ENCODE measurements at regions not wholly inside any gene's neighbourhood (a gene's known extent, or its start where the extent isn't known, plus 50 kb on each side); places are given as distances from the start of the nearest gene placed in this dataset.
"Not testable (repeated sequence)": the region's sequence is repeated elsewhere in the genome, so short reads cannot be mapped to it uniquely, and the experiment has no call there.

DNA sequence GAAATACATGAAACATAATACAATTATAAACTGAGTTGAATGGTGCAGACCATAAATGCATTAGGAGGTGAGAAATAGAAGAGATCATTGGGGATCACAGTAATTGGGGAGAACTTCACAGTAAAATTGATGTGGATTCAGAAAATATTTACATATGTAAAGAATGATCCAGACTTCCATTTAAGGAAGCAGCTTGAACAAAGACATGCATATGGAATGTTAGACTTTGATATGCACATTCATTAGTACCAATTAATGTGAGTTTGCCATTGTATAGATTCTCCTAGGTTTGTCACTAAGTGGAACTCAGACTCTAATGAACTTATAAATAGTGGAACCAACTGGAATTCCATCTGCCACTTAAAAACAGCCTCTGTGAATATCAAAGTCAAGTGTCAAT, 235.6 kb downstream of the PARM1 start:
- no peak overlapping the region for H3K4me3 ChIP-seq (ENCODE audit: low read length)
- H3K27ac ChIP-seq (ENCODE audit: low read depth, low read length), result no peak overlapping the region
- H3K36me3 ChIP-seq (ENCODE audit: control insufficient read depth, insufficient read depth, low read length), result no peaks in the 10 kb centered on the region
- H3K9ac ChIP-seq (ENCODE audit: low read length), result no peak overlapping the region
- no peaks in the 10 kb centered on the region for H3K27me3 ChIP-seq (ENCODE audit: control insufficient read depth, insufficient read depth, low read length)
- no peaks in the 10 kb centered on the region for H3K4me1 ChIP-seq (ENCODE audit: control insufficient read depth, insufficient read depth, low read length)

DNA sequence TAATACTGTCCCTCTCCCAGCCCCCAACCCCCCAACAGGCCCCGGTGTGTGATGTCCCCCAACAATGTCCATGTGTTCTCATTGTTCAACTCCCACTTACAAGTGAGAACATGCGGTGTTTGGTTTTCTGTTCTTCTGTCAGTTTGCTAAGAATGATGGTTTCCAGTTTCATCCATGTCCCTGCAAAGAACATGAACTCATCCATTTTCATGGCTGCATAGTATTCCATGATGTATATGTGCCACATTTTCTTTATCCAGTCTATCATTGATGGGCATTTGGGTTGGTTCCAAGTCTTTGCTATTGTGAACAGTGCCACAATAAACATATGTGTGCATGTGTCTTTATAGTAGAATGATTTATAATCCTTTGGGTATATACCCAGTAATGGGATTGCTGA, 232.2 kb downstream of the PARM1 start:
- not testable (repeated sequence) for H3K9ac ChIP-seq (ENCODE audit: low read length); H3K27me3 ChIP-seq (ENCODE audit: control insufficient read depth, insufficient read depth, low read length); H3K4me1 ChIP-seq (ENCODE audit: control insufficient read depth, insufficient read depth, low read length); H3K36me3 ChIP-seq (ENCODE audit: control insufficient read depth, insufficient read depth, low read length); H3K27ac ChIP-seq (ENCODE audit: low read depth, low read length); H3K4me3 ChIP-seq (ENCODE audit: low read length)

DNA sequence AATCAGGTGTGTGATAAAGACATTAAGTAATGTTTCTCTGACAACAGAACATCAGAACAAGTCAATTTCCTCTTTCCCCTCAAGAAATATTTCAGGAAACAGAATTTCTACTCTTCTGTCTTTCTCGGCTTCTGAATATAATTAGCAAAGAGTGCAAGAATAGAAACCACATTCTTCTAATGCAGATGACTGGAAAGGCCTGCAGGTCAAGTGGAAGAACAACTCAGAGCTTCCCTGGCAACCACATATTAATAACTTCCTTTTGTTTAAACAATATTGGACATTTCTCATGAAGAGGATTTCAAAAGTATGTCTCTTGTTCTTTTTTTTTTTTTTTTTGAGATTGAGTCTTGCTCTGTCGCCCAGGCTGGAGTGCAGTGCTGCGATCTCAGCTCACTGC, 225.5 kb downstream of the PARM1 start:
- H3K27me3 ChIP-seq (ENCODE audit: control insufficient read depth, insufficient read depth, low read length), result no peaks in the 10 kb centered on the region
- no peak overlapping the region for H3K4me3 ChIP-seq (ENCODE audit: low read length)
- H3K4me1 ChIP-seq (ENCODE audit: control insufficient read depth, insufficient read depth, low read length), result no peaks in the 10 kb centered on the region
- no peak overlapping the region for H3K27ac ChIP-seq (ENCODE audit: low read depth, low read length)
- no peaks in the 10 kb centered on the region for H3K36me3 ChIP-seq (ENCODE audit: control insufficient read depth, insufficient read depth, low read length)
- no peak overlapping the region for H3K9ac ChIP-seq (ENCODE audit: low read length)

DNA sequence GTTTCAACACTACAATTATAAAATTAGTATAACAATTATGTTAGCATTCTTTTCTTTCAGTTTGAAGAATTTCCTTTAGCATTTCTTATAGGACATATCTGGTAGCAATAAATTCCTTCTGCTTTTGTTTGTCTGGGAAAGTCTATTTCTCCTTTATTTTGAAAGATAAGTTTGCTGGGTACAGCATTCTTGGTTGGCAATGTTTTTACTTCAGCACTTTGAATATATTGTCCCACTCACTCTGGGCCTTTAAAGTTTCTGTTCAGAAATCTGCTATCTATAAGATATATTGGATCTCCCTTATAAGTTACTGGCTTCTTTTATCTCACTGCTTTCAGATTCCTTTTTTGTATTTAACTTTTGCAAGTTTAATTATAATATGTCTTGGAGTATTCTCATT, 222.1 kb downstream of the PARM1 start:
- H3K27ac ChIP-seq (ENCODE audit: low read depth, low read length), result no peak overlapping the region
- no peak overlapping the region for H3K9ac ChIP-seq (ENCODE audit: low read length)
- no peaks in the 10 kb centered on the region for H3K4me1 ChIP-seq (ENCODE audit: control insufficient read depth, insufficient read depth, low read length)
- H3K4me3 ChIP-seq (ENCODE audit: low read length), result no peak overlapping the region
- H3K27me3 ChIP-seq (ENCODE audit: control insufficient read depth, insufficient read depth, low read length), result no peaks in the 10 kb centered on the region
- H3K36me3 ChIP-seq (ENCODE audit: control insufficient read depth, insufficient read depth, low read length), result no peaks in the 10 kb centered on the region

DNA sequence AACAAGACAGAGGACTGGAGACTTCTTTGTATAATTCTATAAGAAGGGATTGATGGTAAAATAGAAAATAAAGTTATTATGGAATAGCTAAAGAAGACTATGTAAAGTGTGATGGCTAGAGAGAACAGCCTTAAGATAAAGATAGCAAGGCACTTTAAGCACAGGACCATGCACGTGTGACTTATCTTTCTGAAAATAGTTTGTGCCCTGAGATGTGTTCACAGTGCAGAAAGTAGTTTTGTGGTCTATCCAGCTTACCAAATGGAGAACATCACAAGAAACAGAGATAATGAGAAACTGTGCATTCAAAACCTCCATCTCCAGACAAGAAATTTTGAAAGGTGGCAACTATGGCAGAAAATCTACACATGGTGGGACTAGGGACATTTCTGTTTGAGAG, 213.3 kb downstream of the PARM1 start:
- H3K36me3 ChIP-seq (ENCODE audit: control insufficient read depth, insufficient read depth, low read length), result no peaks in the 10 kb centered on the region
- no peak overlapping the region for H3K9ac ChIP-seq (ENCODE audit: low read length)
- no peaks in the 10 kb centered on the region for H3K4me1 ChIP-seq (ENCODE audit: control insufficient read depth, insufficient read depth, low read length)
- H3K27ac ChIP-seq (ENCODE audit: low read depth, low read length), result no peak overlapping the region
- no peaks in the 10 kb centered on the region for H3K27me3 ChIP-seq (ENCODE audit: control insufficient read depth, insufficient read depth, low read length)
- no peak overlapping the region for H3K4me3 ChIP-seq (ENCODE audit: low read length)

DNA sequence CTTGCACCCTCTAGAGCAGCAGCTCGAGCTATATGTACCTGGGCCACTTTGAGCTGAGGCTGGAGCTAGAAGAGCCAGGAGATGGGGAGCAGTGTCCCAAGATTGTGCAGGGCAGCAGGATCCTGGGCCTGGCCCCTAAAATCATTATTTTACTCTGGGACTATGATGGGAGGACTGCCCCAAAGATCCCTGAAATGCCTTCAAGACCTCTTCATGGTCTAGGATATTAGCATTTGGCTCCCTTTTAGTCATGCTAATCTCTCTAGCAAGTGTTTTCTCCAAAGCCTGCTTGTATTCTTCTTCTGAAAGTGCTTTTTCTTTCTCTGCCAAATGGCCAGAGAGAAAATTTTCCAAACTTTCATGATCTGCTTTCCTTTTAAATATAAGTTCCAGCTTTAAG, 211.6 kb downstream of the PARM1 start:
- H3K4me1 ChIP-seq (ENCODE audit: control insufficient read depth, insufficient read depth, low read length), result no peaks in the 10 kb centered on the region
- H3K27ac ChIP-seq (ENCODE audit: low read depth, low read length), result no peak overlapping the region
- H3K36me3 ChIP-seq (ENCODE audit: control insufficient read depth, insufficient read depth, low read length), result no peaks in the 10 kb centered on the region
- no peak overlapping the region for H3K9ac ChIP-seq (ENCODE audit: low read length)
- H3K4me3 ChIP-seq (ENCODE audit: low read length), result no peak overlapping the region
- H3K27me3 ChIP-seq (ENCODE audit: control insufficient read depth, insufficient read depth, low read length), result no peaks in the 10 kb centered on the region

DNA sequence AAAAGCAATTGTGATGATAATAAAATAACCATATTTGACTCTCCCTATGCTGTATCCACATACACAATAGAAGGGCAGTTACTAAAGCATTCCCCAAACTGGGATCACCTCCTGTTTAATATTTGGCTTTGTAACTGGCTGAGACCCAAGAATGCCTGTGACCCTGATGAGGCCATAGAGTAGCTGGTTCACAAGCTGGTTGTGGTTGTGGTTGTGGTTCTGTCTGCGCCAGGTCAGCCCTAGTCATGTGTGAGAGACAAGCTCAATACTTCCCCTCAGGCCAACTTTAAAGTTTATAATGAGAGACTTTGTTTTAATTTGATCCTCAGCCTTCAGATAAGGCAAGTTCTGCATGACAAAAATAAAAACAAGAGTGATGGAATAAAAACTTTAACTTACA, 209.9 kb downstream of the PARM1 start:
- no peak overlapping the region for H3K4me3 ChIP-seq (ENCODE audit: low read length)
- no peaks in the 10 kb centered on the region for H3K36me3 ChIP-seq (ENCODE audit: control insufficient read depth, insufficient read depth, low read length)
- H3K27me3 ChIP-seq (ENCODE audit: control insufficient read depth, insufficient read depth, low read length), result no peaks in the 10 kb centered on the region
- no peak overlapping the region for H3K9ac ChIP-seq (ENCODE audit: low read length)
- H3K27ac ChIP-seq (ENCODE audit: low read depth, low read length), result no peak overlapping the region
- no peaks in the 10 kb centered on the region for H3K4me1 ChIP-seq (ENCODE audit: control insufficient read depth, insufficient read depth, low read length)

DNA sequence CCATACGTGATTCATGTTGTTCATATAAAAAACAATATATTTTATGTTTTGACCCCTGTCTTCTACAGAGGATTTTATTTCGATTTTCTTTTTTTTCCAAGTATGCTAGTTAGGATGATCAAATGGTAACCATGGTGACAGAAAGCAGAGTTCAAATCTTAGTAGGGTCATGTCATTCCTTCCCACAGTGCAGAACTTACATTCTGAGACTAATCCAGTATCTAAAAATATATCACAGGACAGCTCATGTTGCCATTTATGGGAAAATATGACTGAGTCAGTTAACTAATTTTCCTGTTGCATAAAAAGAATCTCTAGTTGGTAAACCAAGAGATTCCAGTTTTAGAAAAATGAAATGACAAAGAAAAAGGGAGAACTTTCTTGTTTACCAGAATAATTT, 209.5 kb downstream of the PARM1 start:
- H3K36me3 ChIP-seq (ENCODE audit: control insufficient read depth, insufficient read depth, low read length), result no peaks in the 10 kb centered on the region
- H3K4me1 ChIP-seq (ENCODE audit: control insufficient read depth, insufficient read depth, low read length), result no peaks in the 10 kb centered on the region
- H3K27ac ChIP-seq (ENCODE audit: low read depth, low read length), result no peak overlapping the region
- no peaks in the 10 kb centered on the region for H3K27me3 ChIP-seq (ENCODE audit: control insufficient read depth, insufficient read depth, low read length)
- no peak overlapping the region for H3K4me3 ChIP-seq (ENCODE audit: low read length)
- no peak overlapping the region for H3K9ac ChIP-seq (ENCODE audit: low read length)

DNA sequence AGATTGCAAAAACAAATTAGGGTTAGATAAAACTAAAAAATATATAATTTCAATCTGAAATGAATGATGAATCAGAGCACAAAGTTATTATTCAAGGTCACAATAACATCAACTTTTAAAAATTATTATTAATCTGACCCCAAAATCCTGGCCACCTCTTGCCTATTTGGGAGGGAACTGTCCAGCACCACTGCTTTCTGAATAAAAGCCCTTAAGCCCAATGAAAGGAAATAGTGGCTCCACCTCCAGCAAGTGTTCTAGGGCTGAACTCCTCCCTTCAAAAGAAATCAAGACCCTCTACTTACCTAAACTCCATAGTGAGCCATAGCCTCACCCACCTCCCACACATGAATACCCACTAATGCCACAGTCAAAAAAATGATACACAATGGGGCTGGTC, 208.2 kb downstream of the PARM1 start:
- H3K9ac ChIP-seq (ENCODE audit: low read length), result no peak overlapping the region
- no peaks in the 10 kb centered on the region for H3K27me3 ChIP-seq (ENCODE audit: control insufficient read depth, insufficient read depth, low read length)
- no peaks in the 10 kb centered on the region for H3K4me1 ChIP-seq (ENCODE audit: control insufficient read depth, insufficient read depth, low read length)
- no peak overlapping the region for H3K27ac ChIP-seq (ENCODE audit: low read depth, low read length)
- no peak overlapping the region for H3K4me3 ChIP-seq (ENCODE audit: low read length)
- H3K36me3 ChIP-seq (ENCODE audit: control insufficient read depth, insufficient read depth, low read length), result no peaks in the 10 kb centered on the region

DNA sequence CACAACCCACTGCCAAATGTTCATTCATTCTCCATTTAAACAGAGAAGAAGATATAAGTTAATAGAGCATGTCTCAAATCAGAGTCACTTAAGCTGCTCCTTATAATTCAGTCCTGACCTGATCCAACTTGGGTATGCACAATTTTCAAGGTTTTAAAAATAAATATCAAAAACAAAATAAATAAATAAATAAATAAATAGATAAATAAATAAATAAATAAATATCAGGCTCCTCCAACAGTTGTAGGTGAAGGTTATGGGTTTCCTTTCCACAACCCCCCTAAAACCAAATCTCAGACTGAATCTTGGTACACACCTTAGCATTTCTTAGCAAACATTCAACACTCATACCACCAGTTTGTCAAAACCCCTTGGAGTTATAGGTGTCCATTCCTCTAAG, 204.4 kb downstream of the PARM1 start:
- Histone ChIP-seq H3K9ac (ENCODE audit: low read length) (no peak overlapping the region), H3K4me1 (ENCODE audit: control insufficient read depth, insufficient read depth, low read length) (no peaks in the 10 kb centered on the region), H3K27me3 (ENCODE audit: control insufficient read depth, insufficient read depth, low read length) (no peaks in the 10 kb centered on the region), H3K4me3 (ENCODE audit: low read length) (no peak overlapping the region), H3K27ac (ENCODE audit: low read depth, low read length) (no peak overlapping the region), H3K36me3 (ENCODE audit: control insufficient read depth, insufficient read depth, low read length) (no peaks in the 10 kb centered on the region)

DNA sequence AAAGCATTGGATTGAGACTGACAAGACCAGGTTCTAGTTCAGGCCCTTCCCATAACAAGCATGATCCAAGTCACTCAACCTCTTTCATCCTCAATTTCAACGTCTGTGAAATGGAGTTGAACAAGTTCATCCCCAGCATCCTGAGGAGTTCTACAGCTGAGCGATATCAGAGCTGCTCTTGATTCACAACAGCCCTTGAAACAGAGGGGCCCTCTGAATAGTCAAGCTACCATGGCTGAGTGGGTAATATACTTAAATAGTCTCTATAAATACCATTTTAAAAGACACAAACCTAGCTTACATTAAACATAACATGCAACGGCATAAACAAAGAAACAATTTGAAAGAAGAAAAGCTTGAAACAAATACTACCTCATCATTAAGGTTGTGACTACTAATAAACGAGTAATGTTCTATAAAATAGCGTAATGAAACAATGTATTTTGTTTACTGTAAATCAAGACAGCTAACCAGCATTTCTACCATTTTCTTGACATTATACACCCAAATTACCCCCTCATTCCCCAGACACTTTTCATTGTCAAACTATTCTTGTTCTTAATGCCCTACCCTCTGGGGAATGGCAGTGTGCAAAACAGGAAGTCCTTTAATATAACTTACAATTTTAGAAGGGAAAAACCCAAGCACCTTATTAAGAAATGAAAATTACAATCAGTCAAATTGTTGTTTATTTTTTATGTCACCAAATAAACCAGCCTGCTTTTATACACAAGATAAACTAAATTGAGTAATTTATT, 202.3 kb downstream of the PARM1 start:
- H3K4me3 ChIP-seq (ENCODE audit: low read length), result no peak overlapping the region
- no peaks in the 10 kb centered on the region for H3K27me3 ChIP-seq (ENCODE audit: control insufficient read depth, insufficient read depth, low read length)
- H3K9ac ChIP-seq (ENCODE audit: low read length), result no peak overlapping the region
- H3K27ac ChIP-seq (ENCODE audit: low read depth, low read length), result no peak overlapping the region
- H3K36me3 ChIP-seq (ENCODE audit: control insufficient read depth, insufficient read depth, low read length), result no peaks in the 10 kb centered on the region
- no peaks in the 10 kb centered on the region for H3K4me1 ChIP-seq (ENCODE audit: control insufficient read depth, insufficient read depth, low read length)

DNA sequence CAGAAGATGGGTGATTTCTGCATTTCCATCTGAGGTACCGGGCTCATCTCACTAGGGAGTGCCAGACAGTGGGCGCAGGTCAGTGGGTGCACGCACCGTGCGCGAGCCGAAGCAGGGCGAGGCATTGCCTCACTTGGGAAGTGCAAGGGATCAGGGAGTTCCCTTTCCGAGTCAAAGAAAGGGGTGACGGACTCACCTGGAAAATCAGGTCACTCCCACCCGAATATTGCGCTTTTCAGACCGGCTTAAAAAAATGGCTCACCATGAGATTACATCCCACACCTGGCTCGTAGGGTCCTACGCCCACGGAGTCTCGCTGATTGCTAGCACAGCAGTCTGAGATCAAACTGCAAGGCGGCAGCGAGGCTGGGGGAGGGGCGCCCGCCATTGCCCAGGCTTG, 194.0 kb downstream of the PARM1 start:
- not testable (repeated sequence) for H3K27ac ChIP-seq (ENCODE audit: low read depth, low read length); H3K4me3 ChIP-seq (ENCODE audit: low read length); H3K36me3 ChIP-seq (ENCODE audit: control insufficient read depth, insufficient read depth, low read length); H3K27me3 ChIP-seq (ENCODE audit: control insufficient read depth, insufficient read depth, low read length); H3K9ac ChIP-seq (ENCODE audit: low read length); H3K4me1 ChIP-seq (ENCODE audit: control insufficient read depth, insufficient read depth, low read length)

DNA sequence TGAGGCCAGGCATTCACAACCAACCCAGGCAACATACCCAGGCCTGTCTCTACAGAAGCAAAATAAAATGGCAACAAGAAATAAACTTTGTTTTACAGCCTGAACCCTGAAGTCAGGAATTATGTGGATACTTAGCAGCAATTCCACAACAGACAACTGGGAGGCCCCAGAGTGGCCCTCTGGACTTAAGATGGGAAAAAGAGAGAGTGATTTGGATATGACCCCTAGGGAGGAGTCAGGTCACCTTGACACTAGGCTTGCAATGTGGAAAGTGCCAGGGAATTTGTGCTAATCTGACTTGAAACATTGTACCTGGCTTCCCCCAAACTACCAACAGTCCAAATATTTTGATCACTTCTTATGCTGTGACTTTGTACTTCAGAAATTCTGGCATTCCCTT, 193.1 kb downstream of the PARM1 start:
- Histone ChIP-seq H3K4me1 (ENCODE audit: control insufficient read depth, insufficient read depth, low read length) (no peaks in the 10 kb centered on the region), H3K27me3 (ENCODE audit: control insufficient read depth, insufficient read depth, low read length) (no peaks in the 10 kb centered on the region), H3K4me3 (ENCODE audit: low read length) (no peak overlapping the region), H3K36me3 (ENCODE audit: control insufficient read depth, insufficient read depth, low read length) (no peaks in the 10 kb centered on the region), H3K27ac (ENCODE audit: low read depth, low read length) (no peak overlapping the region), H3K9ac (ENCODE audit: low read length) (no peak overlapping the region)
